ENCODE measurements at regions not wholly inside any gene's neighbourhood (a gene's known extent, or its start where the extent isn't known, plus 50 kb on each side); places are given as distances from the start of the nearest gene placed in this dataset.

DNA sequence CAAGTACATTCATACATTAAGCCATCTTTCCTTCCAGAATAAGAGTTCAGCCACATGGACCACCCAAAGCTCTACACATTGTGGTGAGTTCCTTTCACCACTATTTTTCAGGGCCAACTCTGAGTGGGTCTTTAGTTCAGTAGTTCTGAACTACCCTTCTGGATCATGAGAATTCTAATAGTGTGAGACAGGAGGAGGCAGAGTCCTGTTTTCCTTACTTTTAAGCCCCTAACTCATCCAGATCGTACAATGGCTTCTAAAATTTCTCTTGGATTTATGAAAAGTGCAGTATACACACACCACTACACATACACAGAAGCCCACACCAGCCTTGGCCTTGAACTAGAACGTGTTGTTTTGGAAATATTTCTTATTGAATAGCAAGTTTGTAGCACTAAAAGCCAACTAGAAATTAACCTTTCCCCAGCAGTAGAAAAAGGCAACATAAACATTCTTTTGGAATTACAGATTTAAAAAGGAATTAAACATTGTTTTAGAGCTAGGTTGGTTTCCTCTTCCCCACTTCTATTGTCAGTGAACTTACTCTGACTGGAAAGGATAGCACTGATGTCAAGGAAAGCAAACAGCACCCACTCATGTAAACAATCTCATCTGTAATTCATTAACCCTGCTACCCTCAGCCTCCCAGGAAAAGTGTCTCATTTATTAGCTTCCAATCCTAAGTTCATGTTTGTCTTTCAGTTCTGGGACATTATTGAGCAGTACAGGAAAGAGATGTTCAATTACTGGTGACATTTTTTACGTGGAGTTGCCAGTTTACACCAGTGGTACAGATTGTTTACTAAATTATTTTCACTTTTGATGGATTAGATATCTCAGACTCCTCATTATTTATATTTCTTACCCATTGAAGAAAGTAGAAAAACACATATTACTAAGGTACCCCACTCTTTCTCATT lies 95.7 kb upstream of the AGTR1 start:
- intact Hi-C loops (cut with micrococcal nuclease), result no loop called here
- Mint-ChIP-seq H3K4me1 (ENCODE audit: low read depth) (no peaks in the 10 kb centered on the region), H3K9me3 (no peaks in the 10 kb centered on the region), H3K27me3 (ENCODE audit: low read depth) (no peaks in the 10 kb centered on the region), H3K36me3 (ENCODE audit: low read depth) (no peaks in the 10 kb centered on the region), H3K4me3 (ENCODE audit: low read depth) (no peak overlapping the region), H3K27ac (no peak overlapping the region)
- no peak for DNase-seq (ENCODE audit: low spot score)

DNA sequence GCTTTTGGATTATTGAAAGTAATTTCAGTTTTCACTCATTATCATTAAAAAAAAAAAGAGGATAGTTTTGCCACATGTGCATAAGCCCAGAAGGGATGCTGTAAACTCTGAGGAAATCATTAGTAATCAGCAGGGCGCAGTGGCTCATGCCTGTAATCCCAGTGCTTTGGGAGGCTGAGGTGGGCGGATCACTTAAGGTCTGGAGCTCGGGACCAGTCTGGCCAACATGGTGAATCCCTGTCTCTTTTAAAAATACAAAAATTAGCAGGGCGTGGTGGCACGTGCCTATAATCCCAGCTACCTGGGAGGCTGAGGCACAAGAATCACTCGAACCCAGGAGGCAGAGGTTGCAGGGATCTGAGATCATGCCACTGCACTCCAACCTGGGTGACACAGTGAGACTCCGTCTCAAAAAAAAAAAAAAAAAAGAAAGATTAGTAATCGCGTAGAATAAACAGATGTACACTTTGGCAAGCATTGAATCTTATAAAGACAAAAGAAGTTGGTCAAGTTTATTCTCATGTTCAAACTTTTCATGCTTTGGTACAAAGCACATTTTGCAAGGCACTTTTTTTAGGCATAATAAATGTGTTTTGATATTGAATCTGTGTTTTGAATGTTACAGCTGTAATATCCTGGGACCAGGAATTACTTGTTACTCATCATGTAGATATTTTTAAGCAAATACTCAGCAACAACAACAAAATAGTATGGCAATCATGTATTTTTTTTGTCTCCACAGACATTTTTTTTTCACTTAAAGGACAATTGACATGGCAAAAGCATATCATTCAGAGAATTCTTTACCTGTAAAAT lies 93.2 kb upstream of the AGTR1 start:
- Mint-ChIP-seq H3K4me3 (ENCODE audit: low read depth) (no peak overlapping the region), H3K27me3 (ENCODE audit: low read depth) (no peaks in the 10 kb centered on the region), H3K27ac (no peak overlapping the region), H3K9me3 (no peaks in the 10 kb centered on the region), H3K36me3 (ENCODE audit: low read depth) (no peaks in the 10 kb centered on the region), H3K4me1 (ENCODE audit: low read depth) (no peaks in the 10 kb centered on the region)
- intact Hi-C loops (cut with micrococcal nuclease), result no loop called here
- DNase-seq (ENCODE audit: low spot score), result no peak

DNA sequence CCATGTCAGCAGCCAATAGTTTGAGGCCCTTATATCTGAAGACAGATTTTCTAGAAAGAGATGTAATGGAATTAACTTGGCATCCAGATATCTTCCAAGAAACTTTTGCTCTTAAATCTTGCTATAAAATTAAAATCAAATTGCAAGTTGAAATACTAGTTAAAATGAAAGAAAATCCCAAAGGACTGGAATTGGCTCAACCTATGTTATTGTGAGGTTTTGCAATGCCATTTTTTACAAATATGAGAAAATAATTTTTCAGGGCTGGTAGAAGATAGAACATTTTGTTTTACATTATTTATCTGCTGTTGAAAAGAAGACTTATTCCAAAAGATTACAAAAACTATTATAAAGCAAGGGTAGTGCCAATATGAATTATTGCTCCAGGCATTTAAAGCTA lies 92.2 kb upstream of the AGTR1 start:
- Mint-ChIP-seq H3K36me3 (ENCODE audit: low read depth) (no peaks in the 10 kb centered on the region), H3K9me3 (no peaks in the 10 kb centered on the region), H3K27me3 (ENCODE audit: low read depth) (no peaks in the 10 kb centered on the region), H3K4me3 (ENCODE audit: low read depth) (no peak overlapping the region), H3K4me1 (ENCODE audit: low read depth) (no peaks in the 10 kb centered on the region), H3K27ac (no peak overlapping the region)
- DNase-seq (ENCODE audit: low spot score), result no peak
- intact Hi-C loops (cut with micrococcal nuclease), result no loop called here

GRCh38 chr3:148606979-148607378 lies 90.7 kb upstream of the AGTR1 start:
- Mint-ChIP-seq H3K27ac (no peak overlapping the region), H3K36me3 (ENCODE audit: low read depth) (no peaks in the 10 kb centered on the region), H3K27me3 (ENCODE audit: low read depth) (no peaks in the 10 kb centered on the region), H3K4me3 (ENCODE audit: low read depth) (no peak overlapping the region), H3K4me1 (ENCODE audit: low read depth) (no peaks in the 10 kb centered on the region), H3K9me3 (no peaks in the 10 kb centered on the region)
- no peak for DNase-seq (ENCODE audit: low spot score)
- intact Hi-C loops (cut with micrococcal nuclease), result no loop called here

DNA sequence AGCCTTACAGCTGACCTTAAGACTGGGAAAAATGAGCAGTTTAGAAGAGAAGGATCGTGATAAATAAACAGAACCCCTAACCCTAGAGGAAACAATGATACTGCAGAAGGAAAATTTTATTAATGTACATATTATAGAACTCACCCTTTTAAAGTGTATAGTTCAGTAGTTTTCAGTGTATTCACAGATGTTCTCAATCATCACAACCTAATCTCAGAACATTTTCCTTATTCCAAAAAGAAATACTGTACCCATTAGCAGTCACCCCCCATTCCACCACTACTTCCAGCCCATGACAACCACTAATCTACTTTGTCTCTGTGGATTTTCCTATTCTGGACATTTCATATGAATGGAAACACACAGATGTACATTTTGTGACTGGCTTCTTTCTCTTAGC lies 90.2 kb upstream of the AGTR1 start:
- Mint-ChIP-seq H3K27ac (no peak overlapping the region), H3K27me3 (ENCODE audit: low read depth) (no peaks in the 10 kb centered on the region), H3K4me1 (ENCODE audit: low read depth) (no peaks in the 10 kb centered on the region), H3K4me3 (ENCODE audit: low read depth) (no peak overlapping the region), H3K36me3 (ENCODE audit: low read depth) (no peaks in the 10 kb centered on the region), H3K9me3 (no peaks in the 10 kb centered on the region)
- DNase-seq (ENCODE audit: low spot score), result no peak
- intact Hi-C loops (cut with micrococcal nuclease), result no loop called here

DNA sequence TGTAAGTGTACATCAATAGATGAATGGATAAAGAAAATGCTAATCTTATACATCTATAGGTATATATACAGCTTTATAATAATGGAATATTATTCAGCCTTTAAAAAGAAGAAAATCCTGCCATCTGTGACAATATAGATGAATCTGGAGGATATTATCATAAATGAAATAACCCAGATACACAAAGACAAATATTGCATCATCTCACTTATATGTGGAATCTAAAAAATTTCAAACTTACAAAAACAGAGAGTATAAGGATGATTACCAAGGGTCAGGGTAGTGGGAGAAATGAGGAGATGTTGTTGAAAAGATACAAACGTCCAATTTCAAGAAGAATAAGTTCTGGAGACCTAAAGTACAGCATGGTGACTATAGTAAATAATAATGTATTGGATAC lies 85.4 kb upstream of the AGTR1 start:
- H3K4me1 Mint-ChIP-seq (ENCODE audit: low read depth), result no peaks in the 10 kb centered on the region
- no peaks in the 10 kb centered on the region for H3K36me3 Mint-ChIP-seq (ENCODE audit: low read depth)
- H3K4me3 Mint-ChIP-seq (ENCODE audit: low read depth), result no peak overlapping the region
- no peaks in the 10 kb centered on the region for H3K27me3 Mint-ChIP-seq (ENCODE audit: low read depth)
- intact Hi-C loops (cut with micrococcal nuclease), result no loop called here
- no peaks in the 10 kb centered on the region for H3K9me3 Mint-ChIP-seq
- DNase-seq (ENCODE audit: low spot score), result no peak
- H3K27ac Mint-ChIP-seq, result no peak overlapping the region

DNA sequence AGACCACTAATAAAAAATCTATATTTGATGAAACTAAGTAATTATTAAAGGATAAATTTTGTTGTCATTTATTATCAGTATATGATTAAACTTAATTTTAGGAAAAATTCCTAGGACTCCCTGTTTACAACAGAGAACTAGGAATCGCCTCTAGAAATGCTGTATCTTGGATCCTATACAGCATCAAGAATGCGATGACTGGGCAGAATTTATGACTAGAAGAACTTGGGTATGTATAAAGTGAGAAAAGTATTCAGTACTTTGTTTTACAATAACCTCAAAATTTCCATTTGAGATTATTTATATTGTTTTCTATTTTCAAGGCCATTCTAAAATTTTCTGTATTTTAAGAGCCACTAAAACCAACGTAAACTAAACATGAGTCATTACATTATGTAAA lies 82.3 kb upstream of the AGTR1 start:
- no peaks in the 10 kb centered on the region for H3K4me1 Mint-ChIP-seq (ENCODE audit: low read depth)

DNA sequence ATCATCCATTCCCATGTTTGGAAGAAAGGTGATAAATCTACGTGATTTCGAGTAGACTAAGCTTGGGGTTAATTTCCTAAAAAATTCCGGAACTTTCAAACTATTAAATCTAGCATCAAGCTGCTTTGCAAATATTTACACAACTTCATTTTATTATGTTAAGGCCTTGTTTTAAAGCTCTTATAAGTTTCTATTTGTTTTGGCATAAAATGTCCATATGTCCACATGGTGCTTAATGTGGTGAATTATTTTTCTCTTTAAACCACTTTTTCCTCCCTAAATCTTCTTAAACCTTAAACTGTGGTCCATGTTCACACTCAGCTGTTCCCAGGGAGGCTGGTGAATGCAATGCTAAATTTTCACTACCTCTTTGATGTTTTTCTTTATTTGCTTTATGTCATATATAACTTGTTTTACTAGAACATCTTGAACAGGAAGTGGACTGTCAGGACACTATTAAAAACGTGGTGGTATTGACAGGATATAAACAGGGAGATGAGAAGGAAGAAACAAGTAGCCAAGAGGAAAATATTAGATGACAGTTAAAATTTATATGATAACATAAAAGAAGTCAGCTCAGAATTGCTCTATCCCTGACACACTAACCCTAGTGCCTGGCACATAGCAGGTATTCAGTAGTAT lies 72.5 kb upstream of the AGTR1 start:
- no peaks in the 10 kb centered on the region for H3K4me1 Mint-ChIP-seq (ENCODE audit: low read depth)
- no peaks in the 10 kb centered on the region for H3K36me3 Mint-ChIP-seq (ENCODE audit: low read depth)
- peaks cover 8% of the 10 kb centered on the region for H3K9me3 Mint-ChIP-seq
- H3K27me3 Mint-ChIP-seq (ENCODE audit: low read depth), result no peaks in the 10 kb centered on the region
- intact Hi-C loops (cut with micrococcal nuclease), result no loop called here
- H3K4me3 Mint-ChIP-seq (ENCODE audit: low read depth), result no peak overlapping the region
- H3K27ac Mint-ChIP-seq, result no peak overlapping the region
- DNase-seq (ENCODE audit: low spot score), result no peak

More for the DNA sequence above, 82.3 kb upstream of the AGTR1 start:
- Mint-ChIP-seq H3K27ac (no peak overlapping the region), H3K4me3 (ENCODE audit: low read depth) (no peak overlapping the region), H3K9me3 (peaks cover 9% of the 10 kb centered on the region), H3K27me3 (ENCODE audit: low read depth) (no peaks in the 10 kb centered on the region), H3K36me3 (ENCODE audit: low read depth) (no peaks in the 10 kb centered on the region)
- DNase-seq (ENCODE audit: low spot score), result no peak
- intact Hi-C loops (cut with micrococcal nuclease), result no loop called here

GRCh38 chr3:148625991-148626390 lies 71.7 kb upstream of the AGTR1 start:
- H3K27me3 Mint-ChIP-seq (ENCODE audit: low read depth), result no peaks in the 10 kb centered on the region
- intact Hi-C loops (cut with micrococcal nuclease), result no loop called here

DNA sequence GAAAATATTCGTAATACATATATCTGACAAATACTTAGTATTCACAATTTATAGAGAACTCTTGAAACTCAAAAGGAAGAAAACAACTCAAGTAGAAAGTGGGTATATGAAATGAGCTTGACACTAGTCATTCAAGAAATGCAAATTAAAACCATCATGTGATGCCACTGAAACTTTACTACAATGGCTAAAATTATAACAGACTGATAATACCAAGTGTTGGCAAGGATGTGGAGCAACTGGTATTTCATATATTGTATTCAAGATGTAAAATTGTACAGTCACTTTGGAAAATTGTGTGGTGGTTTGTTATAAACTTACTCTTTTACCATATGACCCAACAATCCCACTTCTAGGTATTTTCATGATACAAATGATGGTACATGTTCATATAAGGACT lies 68.7 kb upstream of the AGTR1 start:
- H3K27ac Mint-ChIP-seq, result no peak overlapping the region
- no peak overlapping the region for H3K4me3 Mint-ChIP-seq (ENCODE audit: low read depth)
- intact Hi-C loops (cut with micrococcal nuclease), result no loop called here
- DNase-seq (ENCODE audit: low spot score), result no peak
- peaks cover 10% of the 10 kb centered on the region for H3K9me3 Mint-ChIP-seq
- H3K36me3 Mint-ChIP-seq (ENCODE audit: low read depth), result no peaks in the 10 kb centered on the region
- H3K27me3 Mint-ChIP-seq (ENCODE audit: low read depth), result no peaks in the 10 kb centered on the region
- H3K4me1 Mint-ChIP-seq (ENCODE audit: low read depth), result no peaks in the 10 kb centered on the region

More at GRCh38 chr3:148625991-148626390, 71.7 kb upstream of the AGTR1 start:
- H3K4me3 Mint-ChIP-seq (ENCODE audit: low read depth), result no peak overlapping the region
- H3K27ac Mint-ChIP-seq, result no peak overlapping the region
- H3K9me3 Mint-ChIP-seq, result peaks cover 8% of the 10 kb centered on the region
- H3K4me1 Mint-ChIP-seq (ENCODE audit: low read depth), result no peaks in the 10 kb centered on the region
- DNase-seq (ENCODE audit: low spot score), result no peak
- H3K36me3 Mint-ChIP-seq (ENCODE audit: low read depth), result no peaks in the 10 kb centered on the region

DNA sequence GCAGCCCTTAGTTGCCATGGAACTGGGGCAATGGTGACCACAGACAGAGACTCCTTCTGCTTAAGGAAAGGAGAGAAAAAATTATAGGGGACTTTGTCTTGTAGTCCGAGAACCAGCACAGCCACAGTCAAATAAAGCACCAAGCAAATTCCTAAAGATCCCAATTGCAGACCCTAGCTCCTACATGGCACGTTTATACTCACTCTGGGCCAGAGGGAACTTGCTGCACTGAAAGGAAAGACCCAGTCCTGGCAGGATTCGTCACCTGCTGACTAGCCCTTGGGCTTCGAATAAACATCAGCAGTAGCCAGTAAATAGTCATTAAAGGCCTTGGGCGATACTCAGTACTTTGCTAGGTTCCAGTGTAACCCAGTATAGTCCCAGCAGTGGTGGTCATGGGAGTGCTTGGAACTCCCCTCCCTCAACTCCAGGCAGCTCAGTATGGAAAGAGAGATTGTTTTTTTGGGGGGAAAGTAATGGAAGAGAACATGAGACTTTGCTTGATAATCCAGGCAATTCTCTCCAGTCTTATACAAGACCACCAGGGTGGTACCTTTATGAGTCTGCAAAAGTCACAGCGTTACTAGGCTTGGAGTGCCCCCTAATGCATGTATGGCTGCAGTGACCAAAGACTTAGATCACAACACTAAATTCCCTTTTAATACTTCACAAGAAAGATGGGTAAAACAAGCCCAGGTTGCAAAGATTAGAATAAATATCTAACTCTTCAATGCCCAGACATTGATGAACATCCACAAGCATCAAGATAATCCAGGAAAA lies 66.4 kb upstream of the AGTR1 start:
- intact Hi-C loops (cut with micrococcal nuclease), result no loop called here
- H3K27me3 Mint-ChIP-seq (ENCODE audit: low read depth), result no peaks in the 10 kb centered on the region
- H3K27ac Mint-ChIP-seq, result no peak overlapping the region
- DNase-seq (ENCODE audit: low spot score), result no peak
- peaks cover 10% of the 10 kb centered on the region for H3K9me3 Mint-ChIP-seq
- no peak overlapping the region for H3K4me3 Mint-ChIP-seq (ENCODE audit: low read depth)
- H3K4me1 Mint-ChIP-seq (ENCODE audit: low read depth), result no peaks in the 10 kb centered on the region
- H3K36me3 Mint-ChIP-seq (ENCODE audit: low read depth), result no peaks in the 10 kb centered on the region

DNA sequence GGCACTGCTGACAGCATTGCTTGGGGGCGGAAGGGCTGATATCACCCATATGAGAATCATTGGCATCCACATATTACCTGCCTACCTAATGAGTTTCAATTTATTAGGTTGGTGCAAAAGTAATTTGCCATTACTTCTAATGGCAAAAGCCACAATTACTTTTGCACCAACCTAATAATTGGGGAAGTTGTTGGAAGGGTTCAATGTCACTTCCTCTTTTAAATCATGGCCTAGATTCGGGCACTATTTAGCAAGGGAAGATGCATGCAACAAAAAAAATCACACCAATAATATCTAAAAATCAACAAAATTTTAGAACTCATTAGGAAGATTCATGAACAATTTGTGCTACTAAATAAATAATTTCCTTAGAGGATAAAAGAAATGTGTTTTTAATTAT lies 56.0 kb upstream of the AGTR1 start:
- intact Hi-C loops (cut with micrococcal nuclease), result no loop called here
- no peaks in the 10 kb centered on the region for H3K4me1 Mint-ChIP-seq (ENCODE audit: low read depth)
- no peak for DNase-seq (ENCODE audit: low spot score)
- no peaks in the 10 kb centered on the region for H3K27me3 Mint-ChIP-seq (ENCODE audit: low read depth)
- H3K4me3 Mint-ChIP-seq (ENCODE audit: low read depth), result no peak overlapping the region
- no peaks in the 10 kb centered on the region for H3K36me3 Mint-ChIP-seq (ENCODE audit: low read depth)
- H3K9me3 Mint-ChIP-seq, result peaks cover 3% of the 10 kb centered on the region
- H3K27ac Mint-ChIP-seq, result no peak overlapping the region

Measured in activated T-helper 2 cell treated with anti-CD3 and anti-CD28 coated beads, Interferon-gamma antibody, Interleukin-2, Interleukin-4, amounts not matched to agents 10 μg/mL and 5 μg/mL and 100 μg/mL, durations not matched to agents 14 hours and 24 hours and 36 hours (primary cell).